Activated naive CD4-positive, alpha-beta T cell treated with anti-CD3 and anti-CD28 coated beads for 36 hours (primary cell): ENCODE measurements at regions not wholly inside any gene's neighbourhood (a gene's known extent, or its start where the extent isn't known, plus 50 kb on each side); places are given as distances from the start of the nearest gene placed in this dataset.

Experiments
- CTCF ChIA-PET: fragments of 350-600 bp; sonication (Branson Sonifier 250); formaldehyde crosslinking; loops from one replicate; lab custom pipeline; 2021; ENCODE audit warnings: antibody characterized with exemption; lab: Charles Lee
- DNase-seq: peaks from one replicate; pipeline ENCODE4 v3.0.0-alpha.2; 2020
- H3K27ac Mint-ChIP-seq: one replicate; pipeline ENCODE4 v1.8.0; 2021; ENCODE audit warnings: mild to moderate bottlenecking, mixed read lengths
- H3K27me3 Mint-ChIP-seq: one replicate; pipeline ENCODE4 v1.8.0; 2021; ENCODE audit warnings: low read depth, mixed read lengths
- H3K36me3 Mint-ChIP-seq: one replicate; pipeline ENCODE4 v1.8.0; 2021; ENCODE audit warnings: low read depth, mixed read lengths
- H3K4me1 Mint-ChIP-seq: one replicate; pipeline ENCODE4 v1.8.0; 2021; ENCODE audit warnings: low read depth, mixed read lengths
- H3K4me3 Mint-ChIP-seq: one replicate; pipeline ENCODE4 v1.8.0; 2021; ENCODE audit warnings: mild to moderate bottlenecking, moderate library complexity, mixed read lengths
- H3K9me3 Mint-ChIP-seq: one replicate; pipeline ENCODE4 v1.8.0; 2021; ENCODE audit warnings: mixed read lengths
- intact Hi-C: fragments of 100-400 bp; cut with micrococcal nuclease; formaldehyde crosslinking; loops from one replicate; pipeline ENCODE4 v1.15.1; 2023

DNA sequence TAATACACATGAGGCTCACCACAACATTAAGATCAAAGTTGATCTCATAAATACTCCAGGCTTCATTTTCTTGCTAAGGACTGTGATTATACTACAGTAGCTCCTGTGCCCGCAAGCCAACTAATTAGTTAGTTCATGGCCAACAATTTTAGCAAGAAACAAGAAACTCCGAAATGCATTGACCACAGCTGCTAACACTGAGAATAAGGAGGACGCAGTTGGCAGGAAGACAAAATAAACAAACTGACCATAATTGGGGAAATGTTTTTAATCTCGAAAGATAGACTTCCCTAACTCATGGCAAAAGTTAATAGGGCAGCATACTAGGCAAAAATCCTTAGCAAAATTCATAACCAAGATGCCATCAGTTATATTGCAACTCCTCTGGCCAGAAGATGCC, 115.5 kb upstream of the SPEF2 start:
- Mint-ChIP-seq H3K27me3 (no peaks in the 10 kb centered on the region), H3K9me3 (peaks cover 19% of the 10 kb centered on the region), H3K4me3 (no peak overlapping the region), H3K36me3 (no peaks in the 10 kb centered on the region), H3K4me1 (no peaks in the 10 kb centered on the region), H3K27ac (no peak overlapping the region)
- no peak for DNase-seq
- intact Hi-C loops: no loop called here
- CTCF ChIA-PET: no interaction called here

DNA sequence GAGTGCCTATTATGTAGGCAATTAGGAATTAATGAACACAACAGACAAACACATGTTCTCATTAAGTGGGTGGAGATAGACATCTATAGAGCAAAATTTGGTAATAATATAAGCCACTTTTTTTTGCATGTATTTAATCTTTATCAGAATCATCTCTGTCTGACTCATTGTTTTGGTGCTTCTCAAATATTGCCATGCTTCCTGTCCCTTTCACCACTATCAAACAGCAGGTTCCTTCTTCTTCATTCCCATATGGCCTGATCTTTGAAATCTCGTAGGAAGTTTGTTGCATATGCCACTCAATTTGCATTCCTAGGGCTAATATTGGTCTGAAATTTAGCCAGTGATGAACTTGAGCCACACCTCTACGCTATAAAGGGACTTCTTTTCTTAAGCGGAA, 128.9 kb upstream of the SPEF2 start:
- Mint-ChIP-seq H3K36me3 (no peaks in the 10 kb centered on the region), H3K27ac (no peak overlapping the region), H3K4me1 (no peaks in the 10 kb centered on the region), H3K4me3 (no peak overlapping the region), H3K9me3 (no peaks in the 10 kb centered on the region), H3K27me3 (peaks cover 5% of the 10 kb centered on the region)
- CTCF ChIA-PET: no interaction called here
- intact Hi-C loops: no loop called here
- DNase-seq: no peak

DNA sequence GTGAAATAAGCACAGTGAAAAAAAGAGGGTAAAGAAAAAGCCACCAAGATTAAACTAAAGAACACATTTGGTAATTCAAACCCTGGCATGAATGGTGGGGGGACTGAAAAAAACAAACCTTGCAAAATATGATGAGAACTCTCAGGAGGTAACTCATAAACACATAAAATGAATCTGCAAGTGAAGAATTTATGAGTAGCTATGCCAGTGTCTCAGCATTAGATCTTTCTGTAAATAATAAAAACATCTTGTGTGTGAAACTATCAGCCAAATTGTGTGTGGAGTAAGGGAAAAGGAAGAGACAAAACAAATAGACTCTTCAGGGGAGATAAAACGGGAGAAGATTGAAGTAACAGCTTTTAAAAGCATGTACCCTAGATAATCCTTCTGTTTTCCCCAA, 129.6 kb upstream of the SPEF2 start:
- H3K9me3 Mint-ChIP-seq: no peaks in the 10 kb centered on the region
- no peak overlapping the region for H3K4me3 Mint-ChIP-seq
- peaks cover 5% of the 10 kb centered on the region for H3K27me3 Mint-ChIP-seq
- intact Hi-C loops: no loop called here
- no peaks in the 10 kb centered on the region for H3K36me3 Mint-ChIP-seq
- no peak overlapping the region for H3K27ac Mint-ChIP-seq
- no peaks in the 10 kb centered on the region for H3K4me1 Mint-ChIP-seq
- no peak for DNase-seq
- CTCF ChIA-PET: interaction anchor here (1.9 kb wide), 1 partner anchor 438 kb away, joined by 4 read pairs; no protein-coding TSS in a partner anchor

DNA sequence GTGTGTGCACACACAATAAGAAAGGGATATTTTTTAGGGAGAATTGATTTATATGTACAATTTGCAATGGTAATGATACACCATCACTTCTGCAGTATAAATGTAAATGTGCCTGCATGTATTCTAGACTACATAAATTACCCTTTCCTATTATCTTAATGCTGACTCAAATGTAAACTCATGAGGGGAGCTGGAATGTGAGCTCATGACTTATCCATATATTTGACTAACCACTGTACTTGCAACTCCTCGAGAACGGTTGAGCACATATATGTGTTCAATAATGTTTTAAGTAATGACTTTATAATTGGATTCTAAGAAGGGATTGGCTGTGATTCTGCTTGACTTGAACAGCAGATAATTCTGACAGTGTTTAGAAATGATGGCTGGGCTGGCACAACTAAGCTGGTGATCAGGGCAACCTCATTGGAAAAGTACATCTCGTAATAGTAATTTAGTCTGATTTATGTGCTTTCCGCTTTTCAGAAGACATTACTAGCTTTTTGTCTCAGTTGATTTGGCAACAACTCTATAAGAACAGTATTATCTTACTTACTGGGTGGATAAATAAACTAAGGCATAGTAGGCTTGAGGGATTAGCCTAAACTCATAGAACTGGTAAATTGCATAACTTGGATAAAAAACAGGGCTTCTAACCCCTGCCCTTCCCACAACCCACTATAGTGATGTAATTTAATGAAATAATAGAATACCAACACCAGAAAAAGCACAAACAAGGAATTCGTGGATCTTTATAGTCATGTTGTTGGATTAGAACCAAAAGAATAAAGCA, 130.2 kb upstream of the SPEF2 start:
- no peaks in the 10 kb centered on the region for H3K4me1 Mint-ChIP-seq
- H3K9me3 Mint-ChIP-seq: no peaks in the 10 kb centered on the region
- no peak overlapping the region for H3K4me3 Mint-ChIP-seq
- CTCF ChIA-PET: interaction anchor here (1.9 kb wide), 1 partner anchor 439 kb away, joined by 4 read pairs; no protein-coding TSS in a partner anchor
- DNase-seq: no peak
- no peak overlapping the region for H3K27ac Mint-ChIP-seq
- peaks cover 5% of the 10 kb centered on the region for H3K27me3 Mint-ChIP-seq
- no peaks in the 10 kb centered on the region for H3K36me3 Mint-ChIP-seq
- intact Hi-C loops: no loop called here

DNA sequence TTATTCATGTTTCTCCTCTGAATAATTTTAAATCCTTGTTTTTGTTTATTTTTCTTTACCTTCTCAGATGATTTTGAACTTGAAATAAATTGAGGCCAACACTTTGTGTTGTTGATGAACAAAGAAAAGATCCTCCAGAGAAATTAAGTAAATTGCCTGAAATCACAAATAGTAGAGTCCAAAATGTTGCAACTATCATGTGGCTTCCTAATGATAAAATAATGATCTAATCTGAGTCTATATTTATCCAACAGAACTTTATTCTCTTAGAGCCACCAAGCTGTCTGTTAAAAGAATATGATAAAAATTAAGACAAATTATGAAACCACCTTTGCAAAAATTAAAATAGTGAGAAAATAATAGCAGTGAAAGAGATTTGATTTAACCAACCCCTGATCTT, 132.2 kb upstream of the SPEF2 start:
- intact Hi-C loops: no loop called here
- CTCF ChIA-PET: no interaction called here
- Mint-ChIP-seq H3K27ac (no peak overlapping the region), H3K9me3 (no peaks in the 10 kb centered on the region), H3K4me1 (no peaks in the 10 kb centered on the region), H3K27me3 (no peaks in the 10 kb centered on the region), H3K4me3 (no peak overlapping the region), H3K36me3 (no peaks in the 10 kb centered on the region)
- DNase-seq: no peak

DNA sequence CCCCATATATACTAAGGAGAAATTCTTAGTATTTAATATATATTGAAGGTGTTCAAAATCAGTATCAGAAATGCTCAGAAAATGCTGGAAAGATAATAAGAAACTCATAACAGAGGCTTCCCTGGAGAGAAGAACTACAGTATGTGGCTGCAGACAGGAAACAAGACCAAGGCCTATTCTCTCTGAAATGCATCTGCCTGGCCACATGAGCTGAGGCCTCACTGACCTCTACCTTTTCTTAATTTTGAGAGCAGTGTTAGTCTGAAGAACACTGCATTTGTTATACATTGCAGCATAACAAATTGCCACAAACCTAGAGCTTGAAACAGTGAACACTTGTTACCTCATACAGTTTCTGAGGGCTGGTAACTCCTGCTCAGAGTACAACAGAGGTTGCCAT, 133.4 kb upstream of the SPEF2 start:
- intact Hi-C loops: loop anchor here (5.0 kb wide), 1 partner anchor 167 kb away; no protein-coding TSS in a partner anchor
- H3K27me3 Mint-ChIP-seq: no peaks in the 10 kb centered on the region
- peaks cover 5% of the 10 kb centered on the region for H3K4me1 Mint-ChIP-seq
- H3K27ac Mint-ChIP-seq: no peak overlapping the region
- CTCF ChIA-PET: interaction anchor here (1.0 kb wide), 1 partner anchor 48 kb away, joined by 3 read pairs; no protein-coding TSS in a partner anchor
- no peak overlapping the region for H3K4me3 Mint-ChIP-seq
- H3K36me3 Mint-ChIP-seq: peaks cover 1% of the 10 kb centered on the region
- no peak for DNase-seq
- H3K9me3 Mint-ChIP-seq: no peaks in the 10 kb centered on the region

DNA sequence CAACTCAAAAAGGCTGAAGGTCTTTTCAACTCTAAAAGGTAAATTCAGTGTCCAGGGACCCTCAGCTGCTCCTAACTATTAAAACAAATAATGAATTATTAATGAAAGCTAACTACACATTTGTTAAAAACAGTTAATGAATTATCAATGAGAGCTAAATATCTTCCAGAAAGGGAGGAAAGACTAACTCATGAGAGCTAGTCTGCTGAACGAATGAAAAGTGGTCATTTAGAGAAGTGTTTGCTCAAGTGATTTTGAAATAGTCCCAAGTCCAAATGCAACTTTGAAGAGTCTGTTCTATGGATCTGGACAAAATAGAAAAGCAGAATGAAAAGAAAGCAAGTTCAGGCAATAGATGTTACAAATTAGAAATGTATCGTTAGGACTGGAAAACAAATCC, 133.9 kb upstream of the SPEF2 start:
- Mint-ChIP-seq H3K27ac (no peak overlapping the region), H3K9me3 (no peaks in the 10 kb centered on the region), H3K4me3 (no peak overlapping the region), H3K4me1 (peaks cover 9% of the 10 kb centered on the region), H3K27me3 (no peaks in the 10 kb centered on the region), H3K36me3 (peaks cover 2% of the 10 kb centered on the region)
- no peak for DNase-seq
- CTCF ChIA-PET: interaction anchor here (1.0 kb wide), 1 partner anchor 47 kb away, joined by 3 read pairs; no protein-coding TSS in a partner anchor
- intact Hi-C loops: loop anchor here (5.0 kb wide), 1 partner anchor 166 kb away; no protein-coding TSS in a partner anchor

DNA sequence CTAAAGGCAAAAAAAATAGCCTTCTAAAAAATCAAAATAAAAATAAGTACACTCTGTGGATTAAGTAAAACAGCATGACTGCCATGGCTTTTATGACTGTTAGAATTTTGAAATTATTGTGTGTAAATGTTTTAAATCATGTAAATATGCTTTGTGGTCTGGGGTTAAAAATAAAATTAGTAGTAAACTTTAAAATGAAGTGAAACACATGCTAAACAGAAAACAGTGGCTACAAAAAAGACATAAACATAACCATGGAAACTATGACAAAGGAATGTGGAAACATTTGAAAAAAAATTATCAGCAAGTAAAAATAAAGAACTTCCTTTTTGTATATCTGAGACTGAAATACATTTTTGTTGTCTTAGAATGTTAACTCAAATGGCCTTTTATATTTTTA, 134.5 kb upstream of the SPEF2 start:
- intact Hi-C loops: loop anchor here (5.0 kb wide), 1 partner anchor 166 kb away; no protein-coding TSS in a partner anchor

DNA sequence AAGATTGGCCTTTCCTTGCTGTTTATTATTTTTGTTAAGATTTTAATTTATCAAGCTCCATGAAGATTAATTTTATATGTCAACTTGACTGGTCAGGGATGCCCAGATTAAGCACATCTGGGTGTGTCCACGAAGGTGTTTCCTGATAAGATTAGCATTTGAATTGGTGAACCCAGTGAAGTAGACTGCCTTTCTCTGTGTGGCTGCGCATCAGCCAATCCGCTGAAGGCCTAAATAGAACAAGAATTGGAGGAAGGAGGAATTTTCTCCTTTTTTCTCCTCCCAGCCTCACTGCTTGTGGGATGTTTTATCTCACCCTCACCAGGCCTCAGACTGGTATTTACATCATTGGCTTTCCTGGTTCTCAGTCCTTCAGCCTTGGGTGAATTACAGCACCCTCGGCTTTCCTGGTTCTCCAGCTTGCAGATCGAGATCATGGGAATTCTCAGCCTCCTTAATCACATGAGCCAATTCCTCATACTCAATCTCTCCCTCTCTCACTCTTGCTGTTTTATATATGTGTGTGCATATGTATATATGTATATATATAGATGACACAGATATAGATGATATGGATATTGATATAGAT, 135.4 kb upstream of the SPEF2 start:
- CTCF ChIA-PET: interaction anchor here (0.7 kb wide), 1 partner anchor 639 kb away, joined by 3 read pairs; no protein-coding TSS in a partner anchor

More for the DNA sequence above, 134.5 kb upstream of the SPEF2 start:
- Mint-ChIP-seq H3K4me3 (no peak overlapping the region), H3K27ac (no peak overlapping the region), H3K4me1 (peaks cover 9% of the 10 kb centered on the region), H3K27me3 (no peaks in the 10 kb centered on the region), H3K9me3 (no peaks in the 10 kb centered on the region), H3K36me3 (peaks cover 2% of the 10 kb centered on the region)
- DNase-seq: no peak
- CTCF ChIA-PET: interaction anchor here (1.0 kb wide), 1 partner anchor 47 kb away, joined by 3 read pairs; no protein-coding TSS in a partner anchor

DNA sequence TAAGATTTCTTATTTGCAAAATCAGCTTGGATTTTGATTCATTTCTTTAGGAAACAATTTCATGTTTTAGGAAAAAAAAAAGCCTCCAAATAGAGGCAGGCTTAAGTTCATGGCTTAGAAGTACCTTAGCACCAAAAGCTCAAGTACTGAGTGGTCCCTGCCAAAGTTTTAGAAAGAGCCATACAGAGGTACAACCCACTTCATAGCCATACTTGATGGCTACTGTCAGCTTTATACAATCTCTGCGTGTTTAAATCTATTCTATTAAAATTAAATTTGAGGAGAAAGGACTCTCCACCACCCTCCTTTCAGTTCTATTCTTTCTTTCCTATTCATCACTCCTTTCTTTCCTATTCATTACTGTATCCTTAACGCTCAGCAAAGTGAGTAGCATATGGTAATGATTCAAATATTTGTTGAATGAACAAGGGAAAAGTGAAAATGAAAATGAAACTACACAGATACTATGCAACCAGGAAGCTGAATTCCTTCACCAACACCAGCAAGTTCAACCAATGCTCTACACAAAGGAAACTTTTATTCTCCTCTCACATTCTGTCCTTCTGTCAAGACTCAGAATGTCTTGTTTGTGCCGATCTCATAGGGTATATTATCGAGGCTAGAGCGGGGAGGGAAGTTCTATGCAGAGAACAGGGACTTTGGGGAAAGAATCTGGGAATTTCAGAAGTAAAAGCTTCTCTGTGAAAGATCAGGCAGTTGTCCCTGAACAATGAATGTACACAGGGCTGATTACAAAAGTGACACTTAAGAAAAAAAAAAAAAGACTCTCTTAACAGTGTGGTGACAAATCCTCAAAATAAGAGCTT, 138.6 kb upstream of the SPEF2 start:
- CTCF ChIA-PET: interaction anchor here (0.5 to 1.0 kb wide), 3 partner anchors 42 to 447 kb away, joined by 3 to 4 read pairs (median 3); no protein-coding TSS in a partner anchor
- Mint-ChIP-seq H3K27ac (peak overlapping the region; percentile 81), H3K4me1 (peaks cover 9% of the 10 kb centered on the region), H3K4me3 (peak overlapping the region; percentile 51), H3K9me3 (no peaks in the 10 kb centered on the region), H3K27me3 (no peaks in the 10 kb centered on the region), H3K36me3 (peaks cover 2% of the 10 kb centered on the region)
- no peak for DNase-seq
- intact Hi-C loops: loop anchor here (2.0 to 5.0 kb wide), 2 partner anchors 138 to 446 kb away; partner anchors contain the start of gene SPEF2

More for the DNA sequence above, 135.4 kb upstream of the SPEF2 start:
- Mint-ChIP-seq H3K27ac (no peak overlapping the region), H3K27me3 (no peaks in the 10 kb centered on the region), H3K4me1 (peaks cover 9% of the 10 kb centered on the region), H3K4me3 (no peak overlapping the region), H3K9me3 (no peaks in the 10 kb centered on the region), H3K36me3 (peaks cover 2% of the 10 kb centered on the region)
- DNase-seq: no peak
- intact Hi-C loops: loop anchor here (5.0 kb wide), 1 partner anchor 165 kb away; no protein-coding TSS in a partner anchor

DNA sequence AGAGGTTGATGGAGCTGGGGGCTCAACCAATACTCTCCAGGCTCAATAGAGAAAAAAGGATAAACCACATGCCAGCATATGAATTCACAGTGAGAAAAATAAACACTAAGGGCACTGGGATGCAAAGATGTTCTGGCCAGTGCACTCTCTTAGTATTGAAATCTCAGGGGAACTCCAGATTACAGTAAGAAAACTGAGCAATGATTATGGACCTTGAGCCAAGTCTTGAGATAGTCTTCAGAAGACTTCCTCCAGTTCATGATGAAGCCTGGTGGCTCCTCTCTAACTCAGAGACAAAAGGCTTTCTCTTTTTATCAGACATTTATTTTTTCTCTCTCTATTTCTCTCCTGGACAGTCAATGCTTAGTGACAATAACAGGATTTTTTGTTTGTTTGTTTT, 139.8 kb upstream of the SPEF2 start:
- Mint-ChIP-seq H3K9me3 (no peaks in the 10 kb centered on the region), H3K36me3 (peaks cover 2% of the 10 kb centered on the region), H3K4me3 (no peak overlapping the region), H3K27me3 (no peaks in the 10 kb centered on the region), H3K27ac (no peak overlapping the region), H3K4me1 (peaks cover 9% of the 10 kb centered on the region)
- intact Hi-C loops: loop anchor here (2.0 to 5.0 kb wide), 2 partner anchors 139 to 447 kb away; partner anchors contain the start of gene SPEF2
- CTCF ChIA-PET: interaction anchor here (0.6 kb wide), 1 partner anchor 268 kb away, joined by 5 read pairs; no protein-coding TSS in a partner anchor
- no peak for DNase-seq
